Adipocyte (in vitro differentiated cells): ENCODE measurements at regions not wholly inside any gene's neighbourhood (a gene's known extent, or its start where the extent isn't known, plus 50 kb on each side); places are given as distances from the start of the nearest gene placed in this dataset.

ENCODE experiments used
- DNase-seq: peaks from one replicate; pipeline ENCODE4 v3.0.0-alpha.2; 2015; ENCODE audit warnings: low read depth
- H3K27me3 ChIP-seq: replicated peaks from 2 replicates; pipeline ENCODE4 v1.7.0; 2013; ENCODE audit warnings: mild to moderate bottlenecking, low read length, moderate library complexity; ENCODE audit not compliant: control insufficient read depth, insufficient read depth
- H3K36me3 ChIP-seq: 2 replicates; pipeline ENCODE4 v1.7.0; 2013; ENCODE audit warnings: low read length, mild to moderate bottlenecking, moderate library complexity; ENCODE audit not compliant: control insufficient read depth, insufficient read depth, severe bottlenecking
- H3K4me1 ChIP-seq: 2 replicates; pipeline ENCODE4 v1.7.0; 2013; ENCODE audit warnings: mild to moderate bottlenecking, low read length, moderate library complexity; ENCODE audit not compliant: control insufficient read depth, insufficient read depth
- H3K4me3 ChIP-seq: 2 replicates; pipeline ENCODE4 v1.7.0; 2013; ENCODE audit warnings: mild to moderate bottlenecking, low read length, moderate library complexity
- H3K9ac ChIP-seq: 2 replicates; pipeline ENCODE4 v1.7.0; 2013; ENCODE audit warnings: mild to moderate bottlenecking, low read length, moderate library complexity
- H3K9me3 ChIP-seq: 2 replicates; pipeline ENCODE4 v1.7.0; 2013; ENCODE audit warnings: mild to moderate bottlenecking, low read length, moderate library complexity; ENCODE audit not compliant: control insufficient read depth

GRCh38 chrX:79645749-79646148, 278.6 kb upstream of the ITM2A start:
- Histone ChIP-seq H3K9me3 (no peaks in the 10 kb centered on the region), H3K4me1 (no peaks in the 10 kb centered on the region)

GRCh38 chrX:79631526-79631925, 264.4 kb upstream of the ITM2A start:
- H3K9me3 ChIP-seq, result peaks cover 3% of the 10 kb centered on the region
- no peaks in the 10 kb centered on the region for H3K27me3 ChIP-seq
- H3K4me3 ChIP-seq, result no peak overlapping the region
- no peaks in the 10 kb centered on the region for H3K36me3 ChIP-seq
- DNase-seq, result no peak
- no peak overlapping the region for H3K9ac ChIP-seq
- H3K4me1 ChIP-seq, result no peaks in the 10 kb centered on the region

More at GRCh38 chrX:79645749-79646148, 278.6 kb upstream of the ITM2A start:
- no peak for DNase-seq
- Histone ChIP-seq H3K4me3 (no peak overlapping the region), H3K27me3 (no peaks in the 10 kb centered on the region), H3K9ac (no peak overlapping the region), H3K36me3 (no peaks in the 10 kb centered on the region)

- H3K36me3 ChIP-seq, result no peaks in the 10 kb centered on the region
These were observed 263.2 kb upstream of the ITM2A start for GRCh38 chrX:79630033-79631009.

GRCh38 chrX:79623098-79623762, 256.1 kb upstream of the ITM2A start:
- no peaks in the 10 kb centered on the region for H3K36me3 ChIP-seq
- DNase-seq, result no peak
- no peak overlapping the region for H3K4me3 ChIP-seq
- no peaks in the 10 kb centered on the region for H3K27me3 ChIP-seq
- peaks cover 3% of the 10 kb centered on the region for H3K9me3 ChIP-seq
- H3K4me1 ChIP-seq, result no peaks in the 10 kb centered on the region
- H3K9ac ChIP-seq, result no peak overlapping the region

More at GRCh38 chrX:79630033-79631009, 263.2 kb upstream of the ITM2A start:
- Histone ChIP-seq H3K4me3 (no peak overlapping the region), H3K9me3 (peaks cover 3% of the 10 kb centered on the region), H3K9ac (no peak overlapping the region), H3K27me3 (no peaks in the 10 kb centered on the region), H3K4me1 (no peaks in the 10 kb centered on the region)
- no peak for DNase-seq

GRCh38 chrX:79618280-79618679, 251.1 kb upstream of the ITM2A start:
- DNase-seq, result no peak
- no peak overlapping the region for H3K9ac ChIP-seq

GRCh38 chrX:79604364-79604763, 237.2 kb upstream of the ITM2A start:
- H3K4me1 ChIP-seq, result no peaks in the 10 kb centered on the region
- peaks cover 8% of the 10 kb centered on the region for H3K27me3 ChIP-seq
- DNase-seq, result no peak
- no peaks in the 10 kb centered on the region for H3K36me3 ChIP-seq
- H3K9me3 ChIP-seq, result no peaks in the 10 kb centered on the region
- H3K9ac ChIP-seq, result no peak overlapping the region
- no peak overlapping the region for H3K4me3 ChIP-seq

More at GRCh38 chrX:79618280-79618679, 251.1 kb upstream of the ITM2A start:
- Histone ChIP-seq H3K4me3 (no peak overlapping the region), H3K4me1 (no peaks in the 10 kb centered on the region), H3K36me3 (no peaks in the 10 kb centered on the region), H3K27me3 (peaks cover 3% of the 10 kb centered on the region), H3K9me3 (no peaks in the 10 kb centered on the region)

- H3K36me3 ChIP-seq, result no peaks in the 10 kb centered on the region
- peaks cover 13% of the 10 kb centered on the region for H3K27me3 ChIP-seq
- DNase-seq, result no peak
- H3K9me3 ChIP-seq, result peaks cover 3% of the 10 kb centered on the region
- no peaks in the 10 kb centered on the region for H3K4me1 ChIP-seq
- no peak overlapping the region for H3K4me3 ChIP-seq
- H3K9ac ChIP-seq, result no peak overlapping the region
These were observed 234.4 kb upstream of the ITM2A start for GRCh38 chrX:79601341-79602131.

GRCh38 chrX:79592259-79592658, 225.1 kb upstream of the ITM2A start:
- Histone ChIP-seq H3K36me3 (no peaks in the 10 kb centered on the region), H3K4me1 (no peaks in the 10 kb centered on the region), H3K27me3 (no peaks in the 10 kb centered on the region)

GRCh38 chrX:79588233-79588632, 221.1 kb upstream of the ITM2A start:
- no peaks in the 10 kb centered on the region for H3K27me3 ChIP-seq

More at GRCh38 chrX:79592259-79592658, 225.1 kb upstream of the ITM2A start:
- DNase-seq, result no peak
- Histone ChIP-seq H3K9me3 (peaks cover 14% of the 10 kb centered on the region), H3K9ac (no peak overlapping the region), H3K4me3 (no peak overlapping the region)

GRCh38 chrX:79573760-79574159, 206.6 kb upstream of the ITM2A start:
- H3K27me3 ChIP-seq, result peaks cover 2% of the 10 kb centered on the region
- H3K4me3 ChIP-seq, result no peak overlapping the region
- no peak overlapping the region for H3K9ac ChIP-seq
- no peak for DNase-seq
- H3K9me3 ChIP-seq, result peaks cover 5% of the 10 kb centered on the region
- H3K36me3 ChIP-seq, result no peaks in the 10 kb centered on the region
- H3K4me1 ChIP-seq, result no peaks in the 10 kb centered on the region

More at GRCh38 chrX:79588233-79588632, 221.1 kb upstream of the ITM2A start:
- Histone ChIP-seq H3K9ac (no peak overlapping the region), H3K36me3 (no peaks in the 10 kb centered on the region), H3K9me3 (peaks cover 26% of the 10 kb centered on the region), H3K4me3 (no peak overlapping the region), H3K4me1 (no peaks in the 10 kb centered on the region)
- DNase-seq, result no peak

- no peaks in the 10 kb centered on the region for H3K36me3 ChIP-seq
- H3K9ac ChIP-seq, result no peak overlapping the region
- peaks cover 10% of the 10 kb centered on the region for H3K9me3 ChIP-seq
- DNase-seq, result no peak
- no peaks in the 10 kb centered on the region for H3K4me1 ChIP-seq
- peaks cover 2% of the 10 kb centered on the region for H3K27me3 ChIP-seq
- no peak overlapping the region for H3K4me3 ChIP-seq
These were observed 205.4 kb upstream of the ITM2A start for GRCh38 chrX:79572566-79572965.
